GM12878 (cell line): ENCODE measurements at regions not wholly inside any gene's neighbourhood (a gene's known extent, or its start where the extent isn't known, plus 50 kb on each side); places are given as distances from the start of the nearest gene placed in this dataset.

ENCODE experiments used
- ATAC-seq: fragments of 200-7000 bp; cut with Tn5 transposase; 3 replicates; pipeline ENCODE4 v1.9.1; 2020; ENCODE audit warnings: mild to moderate bottlenecking, moderate library complexity
- BruUV-seq: library from RNA; stranded (reverse); fragments of 400-500 nt; replicated peaks from 2 replicates; lab custom pipeline; 2021; lab: Mats Ljungman, UMichigan
- CTCF ChIA-PET: fragments of 300-600 bp; sonication (Branson Sonifier 250); formaldehyde crosslinking; extraction: SDS; loops from one replicate; lab custom pipeline; 2021; ENCODE audit warnings: inconsistent platforms; lab: Yijun Ruan, JAX
- POLR2A ChIA-PET: fragments of 350-600 bp; formaldehyde crosslinking; extraction: SDS; loops from one replicate; lab custom pipeline; 2021; ENCODE audit warnings: inconsistent platforms; lab: Charles Lee
- RAD21 ChIA-PET: fragments of 300-600 bp; sonication (Branson Sonifier 250); formaldehyde crosslinking; loops from one replicate; lab custom pipeline; 2023; ENCODE audit warnings: antibody characterized with exemption; ENCODE audit not compliant: unreplicated experiment; lab: Charles Lee
- SMC1A ChIA-PET: fragments of 300-600 bp; sonication (Branson Sonifier 250); formaldehyde crosslinking; loops from one replicate; lab custom pipeline; 2023; ENCODE audit not compliant: unreplicated experiment, uncharacterized antibody; lab: Charles Lee
- DNase-seq: peaks from one replicate; pipeline ENCODE4 v3.0.0-alpha.2; 2011; ENCODE audit warnings: low read depth, low spot score
- FAIRE-seq: peaks from 3 replicates; lab custom pipeline; 2011; peaks lifted over from hg19 to GRCh38; lab: Jason Lieb, UNC
- H2AFZ ChIP-seq: 2 replicates; pipeline ENCODE4 v1.6.0; 2011; ENCODE audit warnings: low read depth, low read length, control low read depth; ENCODE audit not compliant: control insufficient read depth
- H3K27ac ChIP-seq: 2 replicates; pipeline ENCODE4 v1.5.1; 2011; ENCODE audit warnings: control low read depth; ENCODE audit not compliant: control insufficient read depth, insufficient read depth
- H3K27me3 ChIP-seq, 2 experiments: replicated peaks in 1 of 2; 2 replicates each; pipeline versions ENCODE4 v1.6.0 to v1.6.1; 2011; ENCODE audit warnings: low read length in 1 of 2; ENCODE audit not compliant: control insufficient read depth in 2 of 2, insufficient read depth in 2 of 2
- H3K36me3 ChIP-seq, 2 experiments: 2 replicates each; pipeline ENCODE4 v1.5.1; 2011; ENCODE audit warnings: low read length in 1 of 2; ENCODE audit not compliant: control insufficient read depth in 2 of 2, insufficient read depth in 2 of 2
- H3K4me1 ChIP-seq: 2 replicates; pipeline ENCODE4 v1.6.1; 2011; ENCODE audit warnings: mild to moderate bottlenecking, low read length, moderate library complexity, mixed read lengths; ENCODE audit not compliant: control insufficient read depth, insufficient read depth
- H3K4me2 ChIP-seq: 2 replicates; pipeline ENCODE4 v1.6.0; 2011; ENCODE audit warnings: control low read depth; ENCODE audit not compliant: control insufficient read depth, insufficient read depth
- H3K4me3 ChIP-seq: fragments of 200-600 bp; sonication (generic); 2 replicates; pipeline ENCODE4 v1.5.1; 2016
- H3K79me2 ChIP-seq: 2 replicates; pipeline ENCODE4 v1.6.0; 2011; ENCODE audit warnings: low read length; ENCODE audit not compliant: control insufficient read depth, insufficient read depth
- H3K9ac ChIP-seq: 2 replicates; pipeline ENCODE4 v1.8.0; 2011; ENCODE audit warnings: low read length, control low read depth, mixed read lengths; ENCODE audit not compliant: control insufficient read depth, insufficient read depth
- H3K9me3 ChIP-seq: replicated peaks from 3 replicates; pipeline ENCODE4 v1.5.1; 2011; ENCODE audit warnings: mild to moderate bottlenecking, low read length; ENCODE audit not compliant: control insufficient read depth, insufficient read depth
- H4K20me1 ChIP-seq: 2 replicates; pipeline ENCODE4 v1.6.0; 2011; ENCODE audit not compliant: control insufficient read depth, insufficient read depth
- ATF2 ChIP-seq: IDR thresholded peaks from 2 replicates; pipeline ENCODE4 v1.6.1; 2012; ENCODE audit warnings: low read length, inconsistent platforms
- CBX5 ChIP-seq: sonication (generic); IDR thresholded peaks from 2 replicates; pipeline ENCODE4 v1.6.1; 2016; ENCODE audit warnings: low read depth, moderate library complexity, mild to moderate bottlenecking, inconsistent platforms
- CTCF ChIP-seq, 3 experiments: IDR thresholded peaks in 2 of 3; conservative IDR thresholded peaks in 1 of 3; 2 replicates each; pipeline ENCODE4 v1.5.1; 2011; ENCODE audit warnings: low read depth in 3 of 3, low read length in 3 of 3, mild to moderate bottlenecking in 3 of 3, control low read depth in 2 of 3, moderate library complexity in 2 of 3, inconsistent platforms in 1 of 3, mixed read lengths in 1 of 3; ENCODE audit not compliant: control insufficient read depth in 2 of 3, insufficient read depth in 1 of 3; ENCODE audit errors: extremely low read depth in 1 of 3
- IRF3 ChIP-seq: fragments of 450-650 bp; IDR thresholded peaks from 2 replicates; pipeline ENCODE4 v1.6.1; 2014; ENCODE audit warnings: mild to moderate bottlenecking
- JUND ChIP-seq: IDR thresholded peaks from 2 replicates; pipeline ENCODE4 v1.6.1; 2012; ENCODE audit warnings: low read depth, mild to moderate bottlenecking, low read length, improper control_type of control experiment, moderate library complexity
- RCOR1 ChIP-seq: conservative IDR thresholded peaks from 2 replicates; pipeline ENCODE4 v1.6.1; 2012; ENCODE audit warnings: low read depth, low read length, improper control_type of control experiment
- SREBF1 ChIP-seq: IDR thresholded peaks from 2 replicates; pipeline ENCODE4 v1.6.1; 2012; ENCODE audit warnings: mild to moderate bottlenecking, low read length
- STAT3 ChIP-seq: IDR thresholded peaks from 2 replicates; pipeline ENCODE4 v1.6.1; 2011; ENCODE audit warnings: low read depth, low read length, improper control_type of control experiment
- USF1 ChIP-seq: IDR thresholded peaks from 2 replicates; pipeline ENCODE4 v1.6.1; 2011; ENCODE audit warnings: borderline replicate concordance, low read depth, mild to moderate bottlenecking, moderate library complexity, mixed read lengths, low read length; ENCODE audit not compliant: insufficient read depth; ENCODE audit errors: extremely low read length
- USF2 ChIP-seq: IDR thresholded peaks from 2 replicates; pipeline ENCODE4 v1.6.1; 2011; ENCODE audit warnings: low read depth, low read length, improper control_type of control experiment, borderline replicate concordance
- ZNF274 ChIP-seq: IDR thresholded peaks from one replicate; pipeline ENCODE4 v1.8.0; 2011; ENCODE audit not compliant: insufficient read length, insufficient read depth
- WGBS: methylation state at CpG from one replicate; pipeline ENCODE4 v1.1.6; 2016; ENCODE audit warnings: low lambda C conversion rate; ENCODE audit not compliant: insufficient replicate concordance, insufficient coverage; ENCODE audit errors: missing lambda C conversion rate; 5-methylcytosine and 5-hydroxymethylcytosine counted together
- in situ Hi-C: fragments of 300-500 bp; cut with MboI; formaldehyde crosslinking; loops from 9 replicates; pipeline ENCODE4 v1.14.3; 2018; ENCODE audit warnings: mixed read lengths
- intact Hi-C: fragments of 100-400 bp; cut with micrococcal nuclease; formaldehyde crosslinking; loops from one replicate; pipeline ENCODE4 v1.14.2; 2022; ENCODE audit not compliant: unreplicated experiment

DNA sequence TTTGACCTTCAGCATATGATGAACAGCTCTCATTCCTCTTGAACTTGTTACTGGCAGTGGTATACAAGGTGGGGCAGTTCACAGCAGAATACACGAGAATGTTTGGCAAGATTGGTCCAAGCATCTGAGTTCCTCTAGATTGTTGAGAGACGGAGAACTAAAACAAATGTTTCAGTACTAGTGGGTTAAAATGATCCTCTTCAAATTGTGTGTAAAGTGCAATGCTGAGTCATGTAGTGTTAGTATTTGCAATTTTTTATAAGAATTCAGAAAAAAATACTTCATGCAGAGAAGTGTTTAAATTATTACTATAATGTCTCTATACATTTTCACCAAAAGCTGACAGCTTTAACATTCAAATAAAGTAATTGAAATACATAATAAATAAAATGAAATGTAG is 879.8 kb downstream of the TFAP2A start:
- no peak overlapping the region for H3K4me3 ChIP-seq
- in situ Hi-C loops: loop anchor here (10.0 kb wide), 1 partner anchor 900 kb away; no protein-coding TSS in a partner anchor
- no TSS peak for BruUV-seq

More for the DNA sequence above, 879.8 kb downstream of the TFAP2A start:
- no peak for FAIRE-seq
- H3K27me3 ChIP-seq: no peaks in the 10 kb centered on the region
- ATAC-seq: no peak
- no peaks in the 10 kb centered on the region for H4K20me1 ChIP-seq
- no peaks in the 10 kb centered on the region for H3K36me3 ChIP-seq
- TF ChIP-seq JUND (no peak), RCOR1 (no peak), STAT3 (no peak), CBX5 (no peak), CTCF (IDR thresholded peaks at IDR 0.05 in 2 of 3, conservative IDR thresholded peaks at IDR 0.05 in 1 of 3; ENCODE audit: control insufficient read depth in 2 of 3, extremely low read depth in 1 of 3, insufficient read depth in 1 of 3, low read depth in 3 of 3, low read length in 3 of 3) (no peak), SREBF1 (no peak), ATF2 (no peak), USF2 (no peak), ZNF274 (no peak), IRF3 (no peak), USF1 (no peak)
- TF ChIP-seq, all 136 proteins: peak for 0
- ChIA-PET CTCF (interaction anchor here (1.0 kb wide), 1 partner anchor 896 kb away, joined by 4 read pairs; no protein-coding TSS in a partner anchor), RAD21 (no interaction called here), SMC1A (interaction anchor here (5.8 kb wide), 1 partner anchor 11 kb away, joined by 43 read pairs; no protein-coding TSS in a partner anchor), POLR2A (no interaction called here)
- no peak overlapping the region for H3K9ac ChIP-seq
- H3K9me3 ChIP-seq: no peaks in the 10 kb centered on the region
- no peaks in the 10 kb centered on the region for H3K4me1 ChIP-seq
- no peak overlapping the region for H3K4me2 ChIP-seq
- no peak overlapping the region for H3K27ac ChIP-seq
- no peak overlapping the region for H2AFZ ChIP-seq
- no peak for DNase-seq
- WGBS: 50% methylated on average over 2 of the region's 2 CpGs
- no peaks in the 10 kb centered on the region for H3K79me2 ChIP-seq
- intact Hi-C loops: no loop called here
